HCT116 (cell line): ENCODE measurements at regions not wholly inside any gene's neighbourhood (a gene's known extent, or its start where the extent isn't known, plus 50 kb on each side); places are given as distances from the start of the nearest gene placed in this dataset.

Experiments used
- ATAC-seq: fragments of 200-7000 bp; cut with Tn5 transposase; 2 replicates; pipeline ENCODE4 v1.9.1; 2020; ENCODE audit warnings: mild to moderate bottlenecking, moderate library complexity
- BruUV-seq: library from RNA; stranded (reverse); fragments of 400-500 nt; replicated peaks from 2 replicates; lab custom pipeline; 2021; lab: Mats Ljungman, UMichigan
- CTCF ChIA-PET: fragments of 300-600 bp; sonication (Branson Sonifier 250); formaldehyde crosslinking; loops from one replicate; lab custom pipeline; 2021; ENCODE audit warnings: antibody characterized with exemption; lab: Charles Lee
- POLR2A ChIA-PET: fragments of 300-600, 350-600 bp; sonication (Branson Sonifier 250); formaldehyde crosslinking; loops from one replicate; lab custom pipeline; 2021; ENCODE audit warnings: antibody characterized with exemption; lab: Charles Lee
- RAD21 ChIA-PET, 2 experiments: fragments of 300-600 bp; sonication (Branson Sonifier 250); formaldehyde crosslinking; loops; one replicate each; lab custom pipeline; 2023; ENCODE audit warnings: low total read pairs in 2 of 2; ENCODE audit not compliant: uncharacterized antibody in 2 of 2, unreplicated experiment in 2 of 2, low non-redundant PET in 1 of 2; lab: Charles Lee
- DNase-seq: peaks from one replicate; pipeline ENCODE4 v3.0.0-alpha.2; 2010; ENCODE audit warnings: low read depth, low spot score
- H2AFZ ChIP-seq: fragments of 200-600 bp; shearing (Covaris generic), sonication (generic); 2 replicates; pipeline ENCODE4 v1.6.1; 2017; ENCODE audit warnings: low read depth, mixed run types, mixed read lengths, antibody characterized with exemption, low read length; ENCODE audit not compliant: poor library complexity, severe bottlenecking
- H3K27ac ChIP-seq: 2 replicates; pipeline ENCODE4 v1.5.1; 2012; ENCODE audit warnings: low read depth, low read length
- H3K27me3 ChIP-seq: fragments of 200-600 bp; sonication (generic); 2 replicates; pipeline ENCODE4 v1.6.1; 2016; ENCODE audit warnings: mixed run types, low read length, mixed read lengths; ENCODE audit not compliant: insufficient read depth
- H3K36me3 ChIP-seq, 2 experiments: fragments of 200-500 bp in 1 of 2; fragments of 200-600 bp in 1 of 2; sonication (Bioruptor generic) in 1 of 2; sonication (generic) in 1 of 2; 2 replicates each; pipeline versions ENCODE4 v1.5.1 to v1.6.1; 2014 to 2016; ENCODE audit warnings: low read length in 2 of 2, inconsistent platforms in 1 of 2, mixed read lengths in 1 of 2, mixed run types in 1 of 2; ENCODE audit not compliant: insufficient read depth in 2 of 2, control insufficient read depth in 1 of 2
- H3K4me1 ChIP-seq, 2 experiments: fragments of 200-600 bp in 1 of 2; sonication (generic) in 1 of 2; 2 replicates each; pipeline versions ENCODE4 v1.5.1 to v1.6.1; 2012 to 2017; ENCODE audit warnings: low read length in 2 of 2, inconsistent platforms in 1 of 2, mild to moderate bottlenecking in 1 of 2, mixed read lengths in 1 of 2, mixed run types in 1 of 2, moderate library complexity in 1 of 2; ENCODE audit not compliant: insufficient read depth in 2 of 2, control insufficient read depth in 1 of 2
- H3K4me2 ChIP-seq: fragments of 200-600 bp; sonication (generic); 2 replicates; pipeline ENCODE4 v1.6.1; 2017; ENCODE audit warnings: mixed run types, low read length, mixed read lengths
- H3K4me3 ChIP-seq, 2 experiments: fragments of 200-600 bp in 1 of 2; sonication (generic) in 1 of 2; replicated peaks in 1 of 2; 2 replicates each; pipeline ENCODE4 v1.5.1; 2011 to 2016; ENCODE audit warnings: low read length in 2 of 2, control low read depth in 1 of 2, low read depth in 1 of 2, mild to moderate bottlenecking in 1 of 2, mixed read lengths in 1 of 2, mixed run types in 1 of 2
- H3K79me2 ChIP-seq: fragments of 200-600 bp; sonication (generic); 2 replicates; pipeline ENCODE4 v1.6.1; 2017; ENCODE audit warnings: mild to moderate bottlenecking, mixed run types, low read length, moderate library complexity, mixed read lengths; ENCODE audit not compliant: insufficient read depth
- H3K9ac ChIP-seq: fragments of 200-600 bp; sonication (generic); 2 replicates; pipeline ENCODE4 v1.6.1; 2016; ENCODE audit warnings: low read length, mixed read lengths
- H3K9me2 ChIP-seq: fragments of 200-600 bp; sonication (generic), shearing (Covaris generic); 2 replicates; pipeline ENCODE4 v1.6.1; 2017; ENCODE audit warnings: mixed run types, mild to moderate bottlenecking, moderate library complexity; ENCODE audit not compliant: insufficient read depth
- H3K9me3 ChIP-seq, 2 experiments: fragments of 200-500 bp in 1 of 2; fragments of 200-600 bp in 1 of 2; sonication (Bioruptor generic) in 1 of 2; sonication (generic) in 1 of 2; 2 replicates each; pipeline ENCODE4 v1.6.1; 2014 to 2017; ENCODE audit warnings: low read length in 2 of 2, mixed read lengths in 2 of 2, inconsistent platforms in 1 of 2, low read depth in 1 of 2, mild to moderate bottlenecking in 1 of 2, mixed run types in 1 of 2, moderate library complexity in 1 of 2; ENCODE audit not compliant: control insufficient read depth in 1 of 2, insufficient read depth in 1 of 2
- H4K20me1 ChIP-seq: fragments of 200-600 bp; sonication (generic), shearing (Covaris generic); 2 replicates; pipeline ENCODE4 v1.6.1; 2017; ENCODE audit warnings: mixed run types, mild to moderate bottlenecking, moderate library complexity; ENCODE audit not compliant: insufficient read depth
- EZH2phosphoT487 ChIP-seq: fragments of 200-600 bp; IDR thresholded peaks from 2 replicates; pipeline ENCODE4 v1.6.1; 2018; ENCODE audit warnings: antibody characterized with exemption, borderline replicate concordance
- JUND ChIP-seq: IDR thresholded peaks from 2 replicates; pipeline ENCODE4 v1.6.1; 2012
- MAX ChIP-seq: IDR thresholded peaks from 2 replicates; pipeline ENCODE4 v1.6.1; 2012
- POLR2AphosphoS5 ChIP-seq: IDR thresholded peaks from 2 replicates; pipeline ENCODE4 v1.6.1; 2011; ENCODE audit warnings: mild to moderate bottlenecking, low read depth, low read length, moderate library complexity
- RAD21 ChIP-seq: IDR thresholded peaks from 2 replicates; pipeline ENCODE4 v1.6.1; 2012; ENCODE audit warnings: low read depth, mild to moderate bottlenecking
- REST ChIP-seq: IDR thresholded peaks from 2 replicates; pipeline ENCODE4 v1.6.1; 2012; ENCODE audit warnings: low read depth
- SP1 ChIP-seq: IDR thresholded peaks from 2 replicates; pipeline ENCODE4 v1.6.1; 2012; ENCODE audit warnings: low read depth
- SRF ChIP-seq: IDR thresholded peaks from 2 replicates; pipeline ENCODE4 v1.6.1; 2012; ENCODE audit warnings: low read depth
- TCF7L2 ChIP-seq: IDR thresholded peaks from 2 replicates; pipeline ENCODE4 v1.7.0; 2011; ENCODE audit warnings: borderline replicate concordance, inconsistent platforms; ENCODE audit not compliant: insufficient read depth, insufficient read length; ENCODE audit errors: extremely low read depth
- intact Hi-C: fragments of 100-400 bp; cut with micrococcal nuclease; formaldehyde crosslinking; loops from 2 replicates; pipeline ENCODE4 v1.10.0; 2022
- TF ChIP-seq, protein P1 (sequence below), 3 experiments: fragments of 200-600 bp in 1 of 3; sonication (generic) in 1 of 3; IDR thresholded peaks in 2 of 3; conservative IDR thresholded peaks in 1 of 3; 2 replicates each; pipeline ENCODE4 v1.5.1; 2012 to 2017; ENCODE audit warnings: low read depth in 2 of 3, low read length in 2 of 3, antibody characterized with exemption in 1 of 3, borderline replicate concordance in 1 of 3, control low read depth in 1 of 3, mild to moderate bottlenecking in 1 of 3, mixed read lengths in 1 of 3, mixed run types in 1 of 3, moderate library complexity in 1 of 3; ENCODE audit not compliant: insufficient read depth in 1 of 3

- Histone ChIP-seq H3K9me2 (no peaks in the 10 kb centered on the region), H3K9ac (no peak overlapping the region), H3K4me3 (no peak overlapping the region), H3K27me3 (no peaks in the 10 kb centered on the region), H3K79me2 (no peaks in the 10 kb centered on the region), H3K4me1 (no peaks in the 10 kb centered on the region), H3K4me2 (no peak overlapping the region), H3K9me3 (peaks cover 3 to 19% of the 10 kb centered on the region in 2 experiments; a peak in 2 of 4 replicates), H4K20me1 (no peaks in the 10 kb centered on the region), H3K36me3 (no peaks in the 10 kb centered on the region), H3K27ac (no peak overlapping the region), H2AFZ (no peak overlapping the region)
- CTCF ChIA-PET = no interaction called here
- RAD21 ChIA-PET = no interaction called here
- ATAC-seq = no peak
- POLR2A ChIA-PET = no interaction called here
- intact Hi-C loops = no loop called here
- BruUV-seq = no TSS peak
- no peak for TF ChIP-seq TCF7L2
- TF ChIP-seq RAD21 = no peak
- TF ChIP-seq, protein P1, sequence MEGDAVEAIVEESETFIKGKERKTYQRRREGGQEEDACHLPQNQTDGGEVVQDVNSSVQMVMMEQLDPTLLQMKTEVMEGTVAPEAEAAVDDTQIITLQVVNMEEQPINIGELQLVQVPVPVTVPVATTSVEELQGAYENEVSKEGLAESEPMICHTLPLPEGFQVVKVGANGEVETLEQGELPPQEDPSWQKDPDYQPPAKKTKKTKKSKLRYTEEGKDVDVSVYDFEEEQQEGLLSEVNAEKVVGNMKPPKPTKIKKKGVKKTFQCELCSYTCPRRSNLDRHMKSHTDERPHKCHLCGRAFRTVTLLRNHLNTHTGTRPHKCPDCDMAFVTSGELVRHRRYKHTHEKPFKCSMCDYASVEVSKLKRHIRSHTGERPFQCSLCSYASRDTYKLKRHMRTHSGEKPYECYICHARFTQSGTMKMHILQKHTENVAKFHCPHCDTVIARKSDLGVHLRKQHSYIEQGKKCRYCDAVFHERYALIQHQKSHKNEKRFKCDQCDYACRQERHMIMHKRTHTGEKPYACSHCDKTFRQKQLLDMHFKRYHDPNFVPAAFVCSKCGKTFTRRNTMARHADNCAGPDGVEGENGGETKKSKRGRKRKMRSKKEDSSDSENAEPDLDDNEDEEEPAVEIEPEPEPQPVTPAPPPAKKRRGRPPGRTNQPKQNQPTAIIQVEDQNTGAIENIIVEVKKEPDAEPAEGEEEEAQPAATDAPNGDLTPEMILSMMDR (IDR thresholded peaks at IDR 0.05 in 2 of 3, conservative IDR thresholded peaks at IDR 0.05 in 1 of 3; ENCODE audit: borderline replicate concordance in 1 of 3, insufficient read depth in 1 of 3, low read depth in 2 of 3, low read length in 2 of 3) = no peak
- TF ChIP-seq REST = no peak
- no peak for TF ChIP-seq SRF
- no peak for TF ChIP-seq SP1
- no peak for TF ChIP-seq MAX
- TF ChIP-seq POLR2AphosphoS5 = no peak
- TF ChIP-seq JUND = no peak
- no peak for TF ChIP-seq EZH2phosphoT487
- DNase-seq = no peak
Observed at GRCh38 chr19:31910224-31910623, 435.2 kb upstream of the ZNF507 start.
